OCI-LY7 (cell line): ENCODE measurements at regions not wholly inside any gene's neighbourhood (a gene's known extent, or its start where the extent isn't known, plus 50 kb on each side); places are given as distances from the start of the nearest gene placed in this dataset.

Source experiments
- BruUV-seq: library from RNA; stranded (reverse); fragments of 400-500 nt; replicated peaks from 2 replicates; lab custom pipeline; 2021; lab: Mats Ljungman, UMichigan
- CTCF ChIA-PET: fragments of 300-600 bp; sonication (Branson Sonifier 250); formaldehyde crosslinking; loops from one replicate; lab custom pipeline; 2022; ENCODE audit warnings: antibody characterized with exemption; ENCODE audit not compliant: unreplicated experiment; lab: Charles Lee
- POLR2A ChIA-PET: fragments of 300-600 bp; sonication (Branson Sonifier 250); formaldehyde crosslinking; loops from one replicate; lab custom pipeline; 2022; ENCODE audit warnings: antibody characterized with exemption; lab: Charles Lee
- DNase-seq: peaks from one replicate; pipeline ENCODE4 v3.0.0-alpha.2; 2015; ENCODE audit warnings: low spot score
- H2AFZ ChIP-seq: fragments of 200-600 bp; sonication (generic), shearing (Covaris generic); 2 replicates; pipeline ENCODE4 v1.6.1; 2014; ENCODE audit warnings: mild to moderate bottlenecking, antibody characterized with exemption, low read length, moderate library complexity
- H3K27ac ChIP-seq: fragments of 200-600 bp; sonication (generic); 2 replicates; pipeline ENCODE4 v1.5.1; 2014; ENCODE audit warnings: mixed run types, low read depth, mild to moderate bottlenecking, moderate library complexity, low read length, inconsistent platforms; ENCODE audit not compliant: poor library complexity, severe bottlenecking
- H3K36me3 ChIP-seq: fragments of 200-600 bp; sonication (generic); 2 replicates; pipeline ENCODE4 v1.6.1; 2014; ENCODE audit warnings: mild to moderate bottlenecking, antibody characterized with exemption, low read length, moderate library complexity, mixed read lengths; ENCODE audit not compliant: insufficient read depth
- H3K4me1 ChIP-seq: fragments of 200-600 bp; sonication (generic); 2 replicates; pipeline ENCODE4 v1.5.1; 2014; ENCODE audit warnings: mild to moderate bottlenecking, low read length; ENCODE audit not compliant: insufficient read depth, poor library complexity, severe bottlenecking
- H3K4me2 ChIP-seq: fragments of 200-600 bp; sonication (generic); 2 replicates; pipeline ENCODE4 v1.6.1; 2014; ENCODE audit warnings: mild to moderate bottlenecking, low read length
- H3K4me3 ChIP-seq: fragments of 200-600 bp; sonication (generic); 2 replicates; pipeline ENCODE4 v1.5.1; 2014; ENCODE audit warnings: mild to moderate bottlenecking, low read depth, low read length; ENCODE audit not compliant: poor library complexity, severe bottlenecking
- H3K79me2 ChIP-seq: fragments of 200-600 bp; sonication (generic); 2 replicates; pipeline ENCODE4 v1.6.1; 2016; ENCODE audit warnings: low read depth, mild to moderate bottlenecking, low read length, moderate library complexity, mixed read lengths; ENCODE audit not compliant: insufficient read depth
- H3K9me2 ChIP-seq: fragments of 200-600 bp; sonication (generic); 2 replicates; pipeline ENCODE4 v1.6.1; 2016; ENCODE audit warnings: mild to moderate bottlenecking, low read length, mixed read lengths; ENCODE audit not compliant: insufficient read depth
- H3K9me3 ChIP-seq: fragments of 200-600 bp; sonication (generic); 2 replicates; pipeline ENCODE4 v1.6.1; 2014; ENCODE audit warnings: mild to moderate bottlenecking, mixed run types, low read length, mixed read lengths
- H4K20me1 ChIP-seq: fragments of 200-600 bp; sonication (generic); 2 replicates; pipeline ENCODE4 v1.6.1; 2014; ENCODE audit warnings: mild to moderate bottlenecking, antibody characterized with exemption, low read length, moderate library complexity, mixed read lengths; ENCODE audit not compliant: insufficient read depth
- CTCF ChIP-seq: fragments of 200-600 bp; sonication (generic); conservative IDR thresholded peaks from 2 replicates; pipeline ENCODE4 v1.5.1; 2014; ENCODE audit warnings: mild to moderate bottlenecking, antibody characterized with exemption, low read length, moderate library complexity, mixed read lengths
- EZH2phosphoT487 ChIP-seq: fragments of 200-600 bp; sonication (generic); IDR thresholded peaks from 2 replicates; pipeline ENCODE4 v1.6.1; 2018; ENCODE audit warnings: low read depth, borderline replicate concordance, mild to moderate bottlenecking, mixed run types, antibody characterized with exemption, low read length, moderate library complexity, mixed read lengths
- intact Hi-C: fragments of 100-400 bp; cut with micrococcal nuclease; formaldehyde crosslinking; loops from one replicate; pipeline ENCODE4 v1.10.0; 2022; ENCODE audit not compliant: unreplicated experiment

GRCh38 chrX:51406688-51407519, 74.3 kb downstream of the NUDT10 start:
- TF ChIP-seq EZH2phosphoT487 (no peak), CTCF (no peak)
- POLR2A ChIA-PET: no interaction called here
- Histone ChIP-seq H4K20me1 (no peaks in the 10 kb centered on the region), H3K79me2 (peaks cover 15% of the 10 kb centered on the region; the same call in 1 of the 2 replicates), H3K4me1 (peaks cover 14% of the 10 kb centered on the region), H2AFZ (no peak overlapping the region), H3K9me2 (no peaks in the 10 kb centered on the region), H3K27ac (no peak overlapping the region), H3K4me2 (no peak overlapping the region), H3K9me3 (no peaks in the 10 kb centered on the region), H3K36me3 (no peaks in the 10 kb centered on the region), H3K4me3 (no peak overlapping the region)
- CTCF ChIA-PET: no interaction called here
- no peak for DNase-seq
- intact Hi-C loops: no loop called here
- BruUV-seq: no TSS peak

GRCh38 chrX:51404445-51404844, 71.8 kb downstream of the NUDT10 start:
- CTCF ChIA-PET: no interaction called here
- intact Hi-C loops: no loop called here
- POLR2A ChIA-PET: interaction anchor here (1.1 kb wide), 1 partner anchor 68 kb away, joined by 3 read pairs; no protein-coding TSS in a partner anchor
- H3K36me3 ChIP-seq: no peaks in the 10 kb centered on the region
- no peak for DNase-seq
- no TSS peak for BruUV-seq
- H3K9me2 ChIP-seq: no peaks in the 10 kb centered on the region
- no peak overlapping the region for H3K4me2 ChIP-seq
- H2AFZ ChIP-seq: no peak overlapping the region
- H3K9me3 ChIP-seq: no peaks in the 10 kb centered on the region
- peaks cover 39% of the 10 kb centered on the region; the same call in 1 of the 2 replicates for H3K79me2 ChIP-seq
- peaks cover 37% of the 10 kb centered on the region for H3K4me1 ChIP-seq
- no peak overlapping the region for H3K4me3 ChIP-seq
- H3K27ac ChIP-seq: no peak overlapping the region
- no peak for TF ChIP-seq EZH2phosphoT487
- no peak for TF ChIP-seq CTCF
- no peaks in the 10 kb centered on the region for H4K20me1 ChIP-seq
